ENCODE measurements at regions not wholly inside any gene's neighbourhood (a gene's known extent, or its start where the extent isn't known, plus 50 kb on each side); places are given as distances from the start of the nearest gene placed in this dataset.
"Not testable (repeated sequence)": the region's sequence is repeated elsewhere in the genome, so short reads cannot be mapped to it uniquely, and the experiment has no call there.

DNA sequence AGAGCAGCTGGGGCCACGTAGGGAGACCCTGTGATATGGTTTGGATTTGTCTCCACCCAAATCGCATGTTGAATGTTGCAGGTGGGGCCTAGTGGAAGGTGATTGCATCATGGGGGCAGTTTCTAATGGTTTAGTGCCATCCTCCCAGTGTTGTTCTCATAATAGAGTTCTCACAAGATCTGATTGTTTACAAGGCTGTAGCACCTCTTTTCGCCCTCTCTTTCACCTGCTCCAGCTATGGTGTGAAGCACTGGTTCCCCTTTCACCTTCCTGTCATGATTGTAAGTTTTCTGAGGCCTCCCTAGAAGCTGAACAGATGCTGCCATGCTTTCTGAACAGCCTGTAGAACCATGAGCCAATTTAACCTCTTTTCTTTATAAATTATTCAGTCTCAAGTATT, 198.9 kb upstream of the CBLB start:
- Histone ChIP-seq H3K4me1 (ENCODE audit: control insufficient read depth in 1 of 2, extremely low read depth in 1 of 2, insufficient read depth in 2 of 2, low read length in 2 of 2) (peaks cover 0 to 8% of the 10 kb centered on the region in 2 experiments), H3K27me3 (replicated peaks in 1 of 2; ENCODE audit: control insufficient read depth in 2 of 2, extremely low read depth in 1 of 2, insufficient read depth in 2 of 2, low read length in 1 of 2) (no peaks in the 10 kb centered on the region), H3K36me3 (ENCODE audit: control insufficient read depth in 2 of 2, extremely low read depth in 1 of 2, insufficient read depth in 1 of 2, low read length in 1 of 2) (no peaks in the 10 kb centered on the region), H3K4me3 (ENCODE audit: control insufficient read depth in 1 of 2, extremely low read depth in 1 of 2, low read length in 1 of 2) (no peak overlapping the region), H3K9me3 (no peaks in the 10 kb centered on the region), H3K27ac (ENCODE audit: low read length) (no peak overlapping the region)
- Mint-ChIP-seq H3K4me3 (no peak overlapping the region), H3K27ac (no peak overlapping the region), H3K27me3 (no peaks in the 10 kb centered on the region), H3K9me3 (peaks cover 0 to 7% (median 5%) of the 10 kb centered on the region in 3 donors), H3K36me3 (no peaks in the 10 kb centered on the region), H3K4me1 (peaks cover 5 to 9% (median 9%) of the 10 kb centered on the region in 3 donors)
- no peak for ATAC-seq (replicated peaks in 1 of 4)
- 92% methylated on average over 2 of the region's 3 CpGs for WGBS (ENCODE audit: insufficient coverage)
- ChIA-PET CTCF (no interaction called here), POLR2A (no interaction called here)
- DNase-seq: no peak

DNA sequence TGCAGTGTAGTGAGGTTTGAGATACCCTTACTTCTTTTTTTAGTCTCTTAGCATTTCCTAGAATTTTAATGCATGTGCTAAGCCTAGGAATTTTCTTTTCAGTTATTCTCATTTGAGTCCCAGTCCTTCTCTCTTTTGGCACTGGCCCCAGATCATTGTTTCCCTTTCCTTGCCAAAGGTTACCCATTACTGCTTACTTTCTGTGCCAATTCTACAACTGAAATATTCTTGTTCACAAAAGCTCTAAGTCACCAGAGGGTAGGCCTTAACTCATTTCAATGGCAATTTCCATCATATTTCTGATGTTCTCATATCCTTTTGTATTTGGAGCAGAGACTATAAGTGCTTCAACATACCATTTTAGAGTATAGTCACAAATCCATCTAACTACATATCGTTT, 199.6 kb upstream of the CBLB start:
- no peak for DNase-seq
- Mint-ChIP-seq H3K27ac (peak overlapping the region; percentile 0 to 22), H3K27me3 (no peaks in the 10 kb centered on the region), H3K36me3 (no peaks in the 10 kb centered on the region), H3K9me3 (peaks cover 0 to 7% (median 5%) of the 10 kb centered on the region in 3 donors), H3K4me1 (peaks cover 5 to 9% (median 9%) of the 10 kb centered on the region in 3 donors), H3K4me3 (no peak overlapping the region)
- ChIA-PET POLR2A (interaction anchor here in 1 of 2 donors (0.5 kb wide), 1 partner anchor 169 kb away, joined by 7 read pairs; no protein-coding TSS in a partner anchor), CTCF (interaction anchor here in 1 of 2 donors (0.6 kb wide), 1 partner anchor 174 kb away, joined by 3 read pairs; no protein-coding TSS in a partner anchor)
- ATAC-seq (replicated peaks in 1 of 4): peak in 1 of 4 experiments; percentile 18
- Histone ChIP-seq H3K36me3 (ENCODE audit: control insufficient read depth in 2 of 2, extremely low read depth in 1 of 2, insufficient read depth in 1 of 2, low read length in 1 of 2) (no peaks in the 10 kb centered on the region), H3K9me3 (no peaks in the 10 kb centered on the region), H3K27ac (ENCODE audit: low read length) (peak overlapping the region; percentile 48), H3K27me3 (replicated peaks in 1 of 2; ENCODE audit: control insufficient read depth in 2 of 2, extremely low read depth in 1 of 2, insufficient read depth in 2 of 2, low read length in 1 of 2) (no peaks in the 10 kb centered on the region), H3K4me1 (ENCODE audit: control insufficient read depth in 1 of 2, extremely low read depth in 1 of 2, insufficient read depth in 2 of 2, low read length in 2 of 2) (peaks cover 0 to 8% of the 10 kb centered on the region in 2 experiments), H3K4me3 (ENCODE audit: control insufficient read depth in 1 of 2, extremely low read depth in 1 of 2, low read length in 1 of 2) (no peak overlapping the region)
- no CpG with 5 or more reads among the region's 1 CpG for WGBS (ENCODE audit: insufficient coverage)

DNA sequence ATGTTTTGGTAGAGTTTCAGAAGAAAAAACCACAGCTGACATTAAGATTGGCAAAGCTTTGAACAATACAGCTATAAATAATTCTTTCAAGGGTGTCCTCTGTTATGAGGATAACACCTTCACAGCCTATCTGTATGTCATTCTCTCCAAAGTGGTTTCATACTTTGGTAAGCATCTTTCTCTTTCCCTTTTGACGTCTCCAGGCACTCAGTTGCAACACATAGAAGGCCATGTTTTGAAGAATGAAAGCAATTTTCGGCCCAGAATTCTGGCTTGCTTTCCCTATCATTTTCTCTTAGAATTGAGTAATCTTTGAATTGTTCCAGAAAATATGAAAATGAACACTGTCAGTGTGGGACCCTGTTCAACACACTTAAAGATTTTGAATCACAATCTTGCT, 200.0 kb upstream of the CBLB start:
- Mint-ChIP-seq H3K36me3 (no peaks in the 10 kb centered on the region), H3K27ac (peak overlapping the region; percentile 40 to 53), H3K27me3 (no peaks in the 10 kb centered on the region), H3K4me3 (no peak overlapping the region), H3K4me1 (peaks cover 5 to 9% (median 9%) of the 10 kb centered on the region in 3 donors), H3K9me3 (peaks cover 0 to 5% (median 3%) of the 10 kb centered on the region in 3 donors)
- ATAC-seq (replicated peaks in 1 of 4) (peak in 2 of 4 experiments; percentile 50 to 80), DNase-seq (peak in 3 of 35 experiments; percentile 2 to 54 (median 4))
- Histone ChIP-seq H3K9me3 (no peaks in the 10 kb centered on the region), H3K36me3 (ENCODE audit: control insufficient read depth in 2 of 2, extremely low read depth in 1 of 2, insufficient read depth in 1 of 2, low read length in 1 of 2) (no peaks in the 10 kb centered on the region), H3K27me3 (replicated peaks in 1 of 2; ENCODE audit: control insufficient read depth in 2 of 2, extremely low read depth in 1 of 2, insufficient read depth in 2 of 2, low read length in 1 of 2) (no peaks in the 10 kb centered on the region), H3K4me3 (ENCODE audit: control insufficient read depth in 1 of 2, extremely low read depth in 1 of 2, low read length in 1 of 2) (no peak overlapping the region), H3K27ac (ENCODE audit: low read length) (peak overlapping the region; percentile 48), H3K4me1 (ENCODE audit: control insufficient read depth in 1 of 2, extremely low read depth in 1 of 2, insufficient read depth in 2 of 2, low read length in 2 of 2) (peaks cover 0 to 8% of the 10 kb centered on the region in 2 experiments)
- POLR2A ChIA-PET: interaction anchor here in 1 of 2 donors (0.5 kb wide), 1 partner anchor 168 kb away, joined by 7 read pairs; no protein-coding TSS in a partner anchor
- CTCF ChIA-PET: interaction anchor here in 1 of 2 donors (0.6 kb wide), 1 partner anchor 175 kb away, joined by 3 read pairs; no protein-coding TSS in a partner anchor
- no CpG with 5 or more reads among the region's 2 CpGs for WGBS (ENCODE audit: insufficient coverage)

DNA sequence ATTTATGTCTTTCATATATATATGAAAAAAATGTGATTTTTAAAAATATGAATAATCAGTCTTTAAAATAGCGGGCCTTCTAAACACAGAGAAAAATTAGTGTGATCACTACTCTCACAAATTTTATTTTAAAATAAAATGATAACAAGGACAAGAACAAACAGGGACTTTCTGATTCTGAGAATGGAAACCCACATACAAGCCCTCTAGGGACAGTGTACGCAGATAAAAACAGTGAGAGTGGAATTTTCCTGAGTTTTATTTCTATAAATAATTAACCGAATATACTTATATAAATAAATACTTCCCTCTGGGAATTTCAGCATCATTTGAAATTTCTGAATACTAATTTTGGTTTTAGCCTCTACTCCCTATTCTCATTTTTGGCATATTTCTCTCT, 201.4 kb upstream of the CBLB start:
- H3K27ac Mint-ChIP-seq: no peak overlapping the region
- no peak overlapping the region for H3K4me3 Mint-ChIP-seq
- no peak for ATAC-seq (replicated peaks in 1 of 4)
- H3K27ac ChIP-seq (ENCODE audit: low read length): no peak overlapping the region
- ChIA-PET CTCF (no interaction called here), POLR2A (interaction anchor here in 1 of 2 donors (0.6 to 0.7 kb wide), 2 partner anchors 11 to 203 kb away, joined by 3 to 5 read pairs; no protein-coding TSS in a partner anchor)
- no peaks in the 10 kb centered on the region for H3K27me3 ChIP-seq (replicated peaks in 1 of 2; ENCODE audit: control insufficient read depth in 2 of 2, extremely low read depth in 1 of 2, insufficient read depth in 2 of 2, low read length in 1 of 2)
- no peak overlapping the region for H3K4me3 ChIP-seq (ENCODE audit: control insufficient read depth in 1 of 2, extremely low read depth in 1 of 2, low read length in 1 of 2)
- H3K36me3 Mint-ChIP-seq: no peaks in the 10 kb centered on the region
- H3K36me3 ChIP-seq (ENCODE audit: control insufficient read depth in 2 of 2, extremely low read depth in 1 of 2, insufficient read depth in 1 of 2, low read length in 1 of 2): no peaks in the 10 kb centered on the region
- peaks cover 0 to 3% (median 0%) of the 10 kb centered on the region in 3 donors for H3K9me3 Mint-ChIP-seq
- H3K27me3 Mint-ChIP-seq: no peaks in the 10 kb centered on the region
- H3K4me1 ChIP-seq (ENCODE audit: control insufficient read depth in 1 of 2, extremely low read depth in 1 of 2, insufficient read depth in 2 of 2, low read length in 2 of 2): peaks cover 0 to 8% of the 10 kb centered on the region in 2 experiments
- peaks cover 5 to 9% (median 9%) of the 10 kb centered on the region in 3 donors for H3K4me1 Mint-ChIP-seq
- no peak for DNase-seq
- WGBS (ENCODE audit: insufficient coverage): no CpG with 5 or more reads among the region's 3 CpGs
- no peaks in the 10 kb centered on the region for H3K9me3 ChIP-seq

DNA sequence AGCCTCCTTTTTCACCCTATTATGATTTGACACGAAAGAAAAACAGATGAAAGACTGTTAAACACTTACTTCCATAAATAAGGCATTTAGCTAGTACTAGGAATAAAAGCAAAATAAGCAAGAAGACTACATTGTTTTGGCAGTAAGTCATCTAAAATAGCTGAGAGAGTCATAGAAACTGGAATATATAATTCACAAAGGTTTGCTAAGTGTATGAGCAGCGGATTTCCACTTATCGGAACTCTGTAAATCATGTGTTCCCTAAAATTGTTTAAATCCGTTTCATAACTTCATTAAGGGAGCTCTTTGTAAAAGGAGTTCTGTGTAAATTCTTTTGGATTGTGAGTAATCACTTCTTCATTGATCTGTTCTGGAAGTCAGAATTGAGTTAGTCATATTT, 202.5 kb upstream of the CBLB start:
- ChIA-PET POLR2A (no interaction called here), CTCF (no interaction called here)
- H3K9me3 Mint-ChIP-seq: peaks cover 0 to 3% (median 0%) of the 10 kb centered on the region in 3 donors
- no peak overlapping the region for H3K4me3 Mint-ChIP-seq
- DNase-seq: no peak
- H3K27ac Mint-ChIP-seq: no peak overlapping the region
- WGBS (ENCODE audit: insufficient coverage): 100% methylated on average over 1 of the region's 4 CpGs
- no peaks in the 10 kb centered on the region for H3K27me3 ChIP-seq (replicated peaks in 1 of 2; ENCODE audit: control insufficient read depth in 2 of 2, extremely low read depth in 1 of 2, insufficient read depth in 2 of 2, low read length in 1 of 2)
- no peaks in the 10 kb centered on the region for H3K36me3 ChIP-seq (ENCODE audit: control insufficient read depth in 2 of 2, extremely low read depth in 1 of 2, insufficient read depth in 1 of 2, low read length in 1 of 2)
- no peak overlapping the region for H3K4me3 ChIP-seq (ENCODE audit: control insufficient read depth in 1 of 2, extremely low read depth in 1 of 2, low read length in 1 of 2)
- H3K27me3 Mint-ChIP-seq: no peaks in the 10 kb centered on the region
- no peaks in the 10 kb centered on the region for H3K9me3 ChIP-seq
- no peak for ATAC-seq (replicated peaks in 1 of 4)
- H3K36me3 Mint-ChIP-seq: no peaks in the 10 kb centered on the region
- H3K27ac ChIP-seq (ENCODE audit: low read length): no peak overlapping the region
- peaks cover 0 to 8% of the 10 kb centered on the region in 2 experiments for H3K4me1 ChIP-seq (ENCODE audit: control insufficient read depth in 1 of 2, extremely low read depth in 1 of 2, insufficient read depth in 2 of 2, low read length in 2 of 2)
- H3K4me1 Mint-ChIP-seq: peaks cover 5 to 9% (median 9%) of the 10 kb centered on the region in 3 donors

DNA sequence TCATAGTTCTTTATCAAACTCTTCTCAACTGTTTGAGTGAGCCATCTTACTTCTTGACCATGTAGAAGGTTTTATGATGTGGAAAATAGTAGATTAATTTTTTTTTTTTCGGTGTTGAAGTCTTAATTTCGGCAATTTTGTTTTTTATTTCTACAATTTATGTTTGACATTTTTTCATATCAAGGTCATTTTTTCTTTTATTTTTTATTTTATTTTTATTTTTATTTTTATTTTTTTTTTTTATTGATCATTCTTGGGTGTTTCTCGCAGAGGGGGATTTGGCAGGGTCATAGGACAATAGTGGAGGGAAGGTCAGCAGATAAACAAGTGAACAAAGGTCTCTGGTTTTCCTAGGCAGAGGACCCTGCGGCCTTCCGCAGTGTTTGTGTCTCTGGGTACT, 203.8 kb upstream of the CBLB start:
- no CpG with 5 or more reads among the region's 5 CpGs for WGBS (ENCODE audit: insufficient coverage)
- H3K36me3 ChIP-seq (ENCODE audit: control insufficient read depth in 2 of 2, extremely low read depth in 1 of 2, insufficient read depth in 1 of 2, low read length in 1 of 2); ATAC-seq (replicated peaks in 1 of 4); H3K27me3 ChIP-seq (replicated peaks in 1 of 2; ENCODE audit: control insufficient read depth in 2 of 2, extremely low read depth in 1 of 2, insufficient read depth in 2 of 2, low read length in 1 of 2); POLR2A ChIA-PET; H3K36me3 Mint-ChIP-seq; H3K4me3 ChIP-seq (ENCODE audit: control insufficient read depth in 1 of 2, extremely low read depth in 1 of 2, low read length in 1 of 2); H3K4me1 ChIP-seq (ENCODE audit: control insufficient read depth in 1 of 2, extremely low read depth in 1 of 2, insufficient read depth in 2 of 2, low read length in 2 of 2); H3K9me3 ChIP-seq; H3K27ac ChIP-seq (ENCODE audit: low read length); H3K9me3 Mint-ChIP-seq; H3K4me1 Mint-ChIP-seq; H3K27me3 Mint-ChIP-seq; H3K4me3 Mint-ChIP-seq; CTCF ChIA-PET; DNase-seq; H3K27ac Mint-ChIP-seq: not testable (repeated sequence)

DNA sequence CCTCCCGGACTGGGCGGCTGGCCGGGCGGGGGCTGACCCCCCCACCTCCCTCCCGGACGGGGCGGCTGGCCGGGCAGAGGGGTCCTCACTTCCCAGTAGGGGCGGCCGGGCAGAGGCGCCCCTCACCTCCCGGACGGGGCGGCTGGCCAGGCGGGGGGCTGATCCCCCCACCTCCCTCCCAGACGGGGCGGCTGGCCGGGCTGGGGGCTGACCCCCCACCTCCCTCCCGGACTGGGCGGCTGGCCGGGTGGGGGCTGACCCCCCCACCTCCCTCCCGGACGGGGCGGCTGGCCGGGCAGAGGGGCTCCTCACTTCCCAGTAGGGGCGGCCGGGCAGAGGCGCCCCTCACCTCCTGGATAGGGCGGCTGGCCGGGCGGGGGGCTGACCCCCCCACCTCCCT, 205.0 kb upstream of the CBLB start:
- H3K4me3 Mint-ChIP-seq; POLR2A ChIA-PET; H3K9me3 Mint-ChIP-seq; H3K36me3 ChIP-seq (ENCODE audit: control insufficient read depth in 2 of 2, extremely low read depth in 1 of 2, insufficient read depth in 1 of 2, low read length in 1 of 2); H3K27me3 ChIP-seq (replicated peaks in 1 of 2; ENCODE audit: control insufficient read depth in 2 of 2, extremely low read depth in 1 of 2, insufficient read depth in 2 of 2, low read length in 1 of 2); H3K27me3 Mint-ChIP-seq; DNase-seq; CTCF ChIA-PET; H3K36me3 Mint-ChIP-seq; H3K4me1 Mint-ChIP-seq; ATAC-seq (replicated peaks in 1 of 4); H3K27ac ChIP-seq (ENCODE audit: low read length); H3K9me3 ChIP-seq; H3K27ac Mint-ChIP-seq; H3K4me1 ChIP-seq (ENCODE audit: control insufficient read depth in 1 of 2, extremely low read depth in 1 of 2, insufficient read depth in 2 of 2, low read length in 2 of 2); H3K4me3 ChIP-seq (ENCODE audit: control insufficient read depth in 1 of 2, extremely low read depth in 1 of 2, low read length in 1 of 2): not testable (repeated sequence)
- no CpG with 5 or more reads among the region's 31 CpGs for WGBS (ENCODE audit: insufficient coverage)
